GM15510 (cell line): ENCODE measurements at regions not wholly inside any gene's neighbourhood (a gene's known extent, or its start where the extent isn't known, plus 50 kb on each side); places are given as distances from the start of the nearest gene placed in this dataset.

Source experiments
- POLR2A ChIP-seq: IDR thresholded peaks from 3 replicates; pipeline ENCODE4 v1.6.1; 2011; ENCODE audit warnings: borderline replicate concordance; ENCODE audit not compliant: insufficient read length; ENCODE audit errors: extremely low read depth

- TF ChIP-seq POLR2A, result no peak
Measured at GRCh38 chr9:89850153-89850552, 245.3 kb downstream of the GADD45G start.

DNA sequence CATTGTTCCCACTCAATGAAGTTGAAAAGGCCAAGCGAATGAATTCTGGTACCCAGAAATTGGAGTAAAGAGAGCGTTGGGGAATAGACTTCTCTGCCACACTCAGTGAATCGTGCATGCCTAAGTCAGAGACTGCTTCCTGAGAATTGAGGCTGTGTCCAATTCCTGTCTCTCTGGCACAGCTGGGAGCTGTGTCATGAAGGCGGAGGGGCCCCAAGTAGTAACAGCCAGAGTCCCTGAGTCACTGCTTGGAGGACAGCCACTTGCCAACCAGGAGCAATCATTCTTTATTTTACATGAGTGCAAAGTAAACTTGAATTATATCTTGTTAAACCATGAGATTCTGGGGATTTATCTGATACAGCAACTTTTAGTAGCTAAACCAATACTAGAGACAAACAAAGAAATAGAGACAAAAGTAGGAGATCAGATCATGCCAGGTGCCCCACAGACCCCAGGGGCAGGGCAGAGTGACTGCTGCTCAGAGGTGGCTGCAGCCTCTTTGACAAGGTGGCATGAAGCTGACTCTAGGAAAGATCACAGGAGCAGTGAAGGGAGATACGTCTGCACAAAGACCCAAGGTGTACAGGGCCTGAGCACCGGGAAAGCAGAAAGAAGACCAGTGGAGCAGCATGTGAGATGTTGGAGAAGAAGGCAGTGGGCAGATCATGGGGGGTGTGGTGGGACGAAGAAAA, 246.0 kb downstream of the GADD45G start:
- no peak for TF ChIP-seq POLR2A

- TF ChIP-seq POLR2A, result no peak
Measured at GRCh38 chr9:89853161-89853560, 248.3 kb downstream of the GADD45G start.

DNA sequence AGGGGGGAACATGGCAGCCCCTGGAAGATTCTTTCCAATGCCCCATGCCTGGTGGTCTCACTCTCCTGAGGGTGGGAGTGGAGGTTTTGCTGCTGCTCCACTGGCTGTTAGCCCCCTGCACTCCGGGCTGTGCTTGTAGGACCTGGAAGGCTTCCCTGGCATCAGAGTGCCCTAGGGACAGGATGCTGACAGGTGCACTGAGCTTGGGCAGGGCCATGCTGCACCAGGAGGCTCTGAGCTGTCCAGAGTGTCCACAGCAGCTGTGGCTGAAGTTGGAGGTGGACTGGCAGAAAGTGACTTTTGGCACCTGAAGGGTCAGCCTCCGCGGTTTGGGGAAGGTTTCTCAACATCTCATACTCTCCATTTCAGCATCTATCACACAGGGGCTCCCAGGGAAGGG, 249.1 kb downstream of the GADD45G start:
- no peak for TF ChIP-seq POLR2A

- TF ChIP-seq POLR2A, result no peak
Measured at GRCh38 chr9:89854715-89855475, 250.1 kb downstream of the GADD45G start.

DNA sequence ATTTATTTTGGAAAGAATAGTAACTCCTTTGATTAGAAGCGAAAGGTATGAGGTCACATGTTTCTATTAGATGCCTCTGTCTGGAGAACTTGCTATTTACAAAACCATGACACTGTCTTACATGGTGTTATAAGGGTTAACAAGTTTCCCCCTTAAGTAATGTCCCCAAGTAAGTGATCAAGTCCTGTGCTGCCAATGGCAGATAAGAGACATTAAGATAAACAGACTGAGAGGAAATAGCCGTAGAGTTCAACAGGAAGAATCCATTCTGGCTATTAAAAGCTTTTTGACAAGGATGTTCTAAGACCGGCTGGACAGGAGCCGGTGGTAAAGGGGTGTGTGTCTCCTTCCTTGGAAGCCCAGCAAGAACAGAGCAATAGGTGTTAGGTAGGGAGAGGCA, 257.5 kb downstream of the GADD45G start:
- no peak for TF ChIP-seq POLR2A

DNA sequence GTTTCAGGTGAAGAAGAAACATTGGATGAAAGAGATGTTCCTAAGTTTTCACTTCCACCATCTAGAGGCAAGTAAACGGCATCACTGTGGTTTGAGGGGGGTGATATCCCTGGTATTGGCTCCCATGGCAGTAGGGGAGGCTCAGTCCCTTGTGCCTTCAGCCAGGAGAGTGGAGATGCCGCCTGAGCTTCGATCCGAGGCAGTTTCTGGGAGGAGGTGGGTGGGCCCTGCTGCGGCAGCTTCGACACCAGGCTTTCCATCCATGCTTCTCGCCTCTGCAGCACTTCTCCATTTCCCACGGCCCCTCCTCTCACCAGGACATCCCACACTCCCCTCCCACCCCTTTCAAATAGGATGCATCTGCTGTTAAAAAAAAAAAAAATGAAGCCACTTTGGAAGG, 258.3 kb downstream of the GADD45G start:
- no peak for TF ChIP-seq POLR2A

DNA sequence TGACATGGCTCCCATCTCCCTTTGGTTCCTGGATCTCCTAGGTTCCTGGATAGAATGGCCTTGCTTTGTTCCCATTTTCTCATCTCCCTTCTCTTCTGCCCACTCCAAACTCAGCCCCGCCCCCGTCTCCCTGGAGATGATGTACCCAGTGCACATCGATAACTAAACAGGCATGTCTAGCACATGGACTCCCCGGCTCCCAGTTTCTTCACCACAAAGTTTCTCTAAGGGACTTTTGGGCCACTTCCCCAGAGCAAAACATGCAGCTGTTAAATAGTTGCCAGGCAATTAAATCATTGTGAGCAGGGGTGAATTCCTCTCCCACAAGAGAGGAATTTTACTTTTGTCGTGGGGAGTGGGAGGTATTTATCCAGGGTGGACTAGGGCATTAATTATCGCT, 259.0 kb downstream of the GADD45G start:
- no peak for TF ChIP-seq POLR2A

DNA sequence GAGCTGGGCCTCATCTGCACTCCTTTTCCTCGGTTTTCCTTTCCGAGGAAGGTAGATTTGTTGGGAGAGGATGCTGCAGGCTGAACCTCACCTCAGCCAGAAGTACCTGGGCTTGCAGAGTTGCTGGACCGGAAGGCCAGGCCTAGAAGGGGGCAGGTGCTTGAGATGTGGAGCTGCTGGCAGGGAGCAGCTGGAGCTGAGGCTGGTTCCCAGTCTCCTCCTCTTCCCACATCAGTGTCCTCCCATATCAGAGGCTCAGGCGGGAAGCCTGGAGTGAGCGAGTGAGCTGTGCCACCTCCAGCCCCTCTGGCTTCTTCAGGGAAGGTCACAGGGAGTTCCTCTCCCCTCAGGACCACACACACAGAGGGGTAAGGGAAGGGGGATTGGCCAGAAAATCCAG, 259.4 kb downstream of the GADD45G start:
- no peak for TF ChIP-seq POLR2A

DNA sequence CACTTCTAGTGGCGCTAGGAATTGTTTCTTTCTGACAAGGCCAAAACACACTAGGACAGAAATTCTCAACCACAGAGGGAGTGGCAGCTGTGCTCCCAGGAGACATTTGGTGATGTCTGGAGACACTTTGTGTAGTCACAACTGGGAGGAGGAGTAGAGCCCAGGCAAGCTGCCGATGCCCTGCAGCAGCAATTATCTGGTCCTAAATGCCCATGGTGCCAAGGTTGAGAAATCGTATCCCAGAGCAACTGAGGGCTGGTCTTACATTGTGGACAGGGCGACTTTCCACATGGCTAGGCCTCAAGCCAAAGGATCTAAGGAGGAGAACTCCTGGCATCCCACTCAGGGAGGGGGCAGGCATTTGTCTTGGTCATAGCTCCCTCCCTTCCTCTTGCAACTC, 259.9 kb downstream of the GADD45G start:
- TF ChIP-seq POLR2A, result no peak

- TF ChIP-seq POLR2A, result no peak
Measured at GRCh38 chr9:89865357-89865756, 260.5 kb downstream of the GADD45G start.

- no peak for TF ChIP-seq POLR2A
Measured at GRCh38 chr9:89865981-89866380, 261.2 kb downstream of the GADD45G start.

- no peak for TF ChIP-seq POLR2A
Measured at GRCh38 chr9:89866701-89867100, 261.9 kb downstream of the GADD45G start.

DNA sequence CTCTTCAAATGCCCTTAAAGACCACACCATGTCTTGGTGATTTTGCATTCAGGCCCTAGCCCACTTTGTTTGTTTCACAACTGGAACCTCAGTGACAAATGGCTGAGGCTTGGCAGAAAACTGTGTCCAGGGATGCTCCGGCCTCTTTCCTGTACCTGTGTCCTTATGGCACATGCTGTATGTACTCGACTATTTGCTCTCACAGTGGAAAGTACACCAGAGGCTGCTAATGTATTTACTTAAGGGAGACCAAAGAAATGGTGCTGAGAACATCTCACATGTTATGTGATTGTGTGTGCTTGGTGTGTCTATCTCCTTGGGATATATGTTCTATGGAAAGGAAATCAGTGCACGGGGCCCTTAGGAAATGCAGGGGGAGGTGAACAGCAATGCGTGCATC, 263.3 kb downstream of the GADD45G start:
- TF ChIP-seq POLR2A, result no peak

DNA sequence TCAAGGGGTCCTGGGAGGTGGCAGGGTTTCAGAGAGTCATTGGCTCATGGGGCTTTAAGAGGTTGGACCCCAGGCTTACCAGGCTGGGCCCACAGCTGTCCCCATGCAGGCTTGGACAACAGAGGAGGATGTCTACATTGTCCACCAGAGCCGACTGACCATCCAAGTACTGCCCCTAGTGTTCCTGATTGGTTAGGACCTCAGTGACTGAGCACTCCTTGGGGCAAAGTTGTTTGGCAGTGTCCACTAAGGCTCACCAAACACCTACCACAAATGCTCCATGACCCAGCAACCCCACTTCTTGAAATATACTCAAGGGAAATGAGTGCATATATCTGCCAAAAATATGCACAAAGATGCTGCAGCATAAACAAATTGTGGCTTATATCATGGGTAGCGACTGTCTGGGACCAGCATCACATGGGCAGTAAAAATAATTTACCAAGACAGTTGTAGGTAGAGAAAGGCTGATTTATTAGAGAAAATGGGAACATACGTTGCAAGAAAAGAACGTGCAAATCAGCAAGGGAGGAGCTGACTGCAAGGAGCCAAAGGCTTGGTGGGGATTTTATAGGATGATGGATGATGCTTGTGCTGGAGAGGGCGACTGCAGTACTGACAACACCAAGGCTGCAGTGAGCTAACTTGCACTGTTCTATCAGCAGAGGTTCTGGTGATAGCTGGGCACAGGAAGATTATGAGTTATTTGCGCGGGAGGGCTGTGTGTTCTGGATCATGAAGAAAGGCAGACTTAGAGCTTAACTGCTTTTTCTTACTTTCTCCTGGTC, 265.2 kb downstream of the GADD45G start:
- TF ChIP-seq POLR2A, result no peak
